ENCODE measurements at regions not wholly inside any gene's neighbourhood (a gene's known extent, or its start where the extent isn't known, plus 50 kb on each side); places are given as distances from the start of the nearest gene placed in this dataset.

DNA sequence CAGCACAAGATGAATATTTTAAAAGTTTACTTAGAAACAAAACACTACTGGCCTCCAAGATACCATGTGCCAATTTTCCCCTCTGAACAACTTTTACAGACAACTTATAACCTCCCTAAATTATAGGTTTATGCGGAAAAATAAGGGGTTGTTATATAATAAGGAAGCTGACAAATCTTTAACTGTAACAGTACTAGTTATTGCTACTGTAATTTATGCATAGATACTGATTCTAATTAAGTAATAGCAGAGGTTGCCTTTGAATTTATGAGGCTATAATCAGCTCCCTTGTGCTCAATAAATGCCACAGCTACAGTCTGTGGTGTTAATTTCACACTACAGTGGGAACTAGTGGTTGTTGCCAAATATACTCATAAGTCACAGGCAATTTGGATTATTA lies 291.3 kb upstream of the PCSK5 start:
- H3K27ac ChIP-seq, result no peak overlapping the region
- DNase-seq (ENCODE audit: low spot score), result no peak
- TF ChIP-seq, protein P1, sequence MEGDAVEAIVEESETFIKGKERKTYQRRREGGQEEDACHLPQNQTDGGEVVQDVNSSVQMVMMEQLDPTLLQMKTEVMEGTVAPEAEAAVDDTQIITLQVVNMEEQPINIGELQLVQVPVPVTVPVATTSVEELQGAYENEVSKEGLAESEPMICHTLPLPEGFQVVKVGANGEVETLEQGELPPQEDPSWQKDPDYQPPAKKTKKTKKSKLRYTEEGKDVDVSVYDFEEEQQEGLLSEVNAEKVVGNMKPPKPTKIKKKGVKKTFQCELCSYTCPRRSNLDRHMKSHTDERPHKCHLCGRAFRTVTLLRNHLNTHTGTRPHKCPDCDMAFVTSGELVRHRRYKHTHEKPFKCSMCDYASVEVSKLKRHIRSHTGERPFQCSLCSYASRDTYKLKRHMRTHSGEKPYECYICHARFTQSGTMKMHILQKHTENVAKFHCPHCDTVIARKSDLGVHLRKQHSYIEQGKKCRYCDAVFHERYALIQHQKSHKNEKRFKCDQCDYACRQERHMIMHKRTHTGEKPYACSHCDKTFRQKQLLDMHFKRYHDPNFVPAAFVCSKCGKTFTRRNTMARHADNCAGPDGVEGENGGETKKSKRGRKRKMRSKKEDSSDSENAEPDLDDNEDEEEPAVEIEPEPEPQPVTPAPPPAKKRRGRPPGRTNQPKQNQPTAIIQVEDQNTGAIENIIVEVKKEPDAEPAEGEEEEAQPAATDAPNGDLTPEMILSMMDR (IDR thresholded peaks at IDR 0.05), result no peak
- H3K4me3 ChIP-seq, result no peak overlapping the region

DNA sequence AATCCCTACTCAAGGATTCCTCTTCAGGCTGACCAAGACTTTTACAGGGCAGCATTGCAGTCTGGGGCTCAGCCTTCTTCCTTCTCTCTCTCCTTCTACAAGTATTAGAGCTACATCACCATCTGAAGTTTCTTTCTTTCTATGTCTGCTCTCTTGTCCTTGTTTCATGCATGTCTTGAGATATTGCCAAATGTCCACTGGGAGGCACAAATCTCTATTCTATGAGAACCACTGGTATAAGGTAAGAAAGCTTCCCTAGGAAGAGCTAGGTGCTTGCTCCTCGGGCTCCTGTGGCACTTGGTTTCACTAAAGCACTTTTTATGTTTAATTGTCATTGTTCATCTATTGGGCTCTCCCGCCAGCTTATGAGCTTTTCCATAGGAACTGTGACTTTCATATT lies 289.2 kb upstream of the PCSK5 start:
- TF ChIP-seq, protein P1 (IDR thresholded peaks at IDR 0.05), result no peak
- no peak overlapping the region for H3K4me3 ChIP-seq
- DNase-seq (ENCODE audit: low spot score), result no peak
- no peak overlapping the region for H3K27ac ChIP-seq

DNA sequence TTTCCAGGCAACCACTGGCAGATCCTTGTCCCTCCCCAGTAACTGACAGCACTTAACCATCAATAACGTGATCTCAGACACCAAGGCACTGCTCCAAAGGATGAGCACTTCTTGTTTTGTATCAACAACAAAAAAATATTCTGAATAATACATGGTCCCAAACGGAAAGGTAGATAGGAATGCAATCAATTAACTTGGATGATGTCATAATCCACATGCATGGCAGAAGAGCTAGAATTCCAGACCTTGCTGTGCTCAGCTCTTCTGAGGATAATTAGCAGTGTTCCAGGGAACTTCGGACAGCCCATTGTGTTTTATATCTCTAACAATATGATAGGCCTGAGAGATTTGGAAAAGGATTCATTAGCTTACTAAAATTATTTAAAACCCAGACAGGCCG lies 288.4 kb upstream of the PCSK5 start:
- DNase-seq (ENCODE audit: low spot score), result no peak
- TF ChIP-seq, protein P1 (IDR thresholded peaks at IDR 0.05), result no peak
- Histone ChIP-seq H3K27ac (no peak overlapping the region), H3K4me3 (no peak overlapping the region)

DNA sequence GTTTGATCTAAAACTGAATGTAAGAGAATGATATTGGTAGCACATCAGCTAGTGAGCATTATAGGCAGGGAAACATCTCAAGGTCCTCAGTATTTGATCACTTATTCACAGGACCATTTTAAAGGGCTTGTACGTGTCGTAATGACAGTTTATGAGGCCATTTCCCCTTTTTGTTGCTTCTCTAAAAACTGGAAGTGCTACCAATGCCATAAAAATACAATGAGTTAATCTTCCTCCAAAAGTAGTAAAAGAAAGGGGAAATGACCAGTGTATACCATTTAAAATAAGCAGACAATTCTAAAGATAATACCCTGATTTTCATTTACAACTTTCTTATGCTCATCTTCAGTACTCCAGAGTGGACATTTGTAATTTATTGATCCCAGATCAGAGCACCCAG lies 285.8 kb upstream of the PCSK5 start:
- Histone ChIP-seq H3K4me3 (no peak overlapping the region), H3K27ac (no peak overlapping the region)
- TF ChIP-seq, protein P1 (IDR thresholded peaks at IDR 0.05), result no peak
- DNase-seq (ENCODE audit: low spot score), result no peak

DNA sequence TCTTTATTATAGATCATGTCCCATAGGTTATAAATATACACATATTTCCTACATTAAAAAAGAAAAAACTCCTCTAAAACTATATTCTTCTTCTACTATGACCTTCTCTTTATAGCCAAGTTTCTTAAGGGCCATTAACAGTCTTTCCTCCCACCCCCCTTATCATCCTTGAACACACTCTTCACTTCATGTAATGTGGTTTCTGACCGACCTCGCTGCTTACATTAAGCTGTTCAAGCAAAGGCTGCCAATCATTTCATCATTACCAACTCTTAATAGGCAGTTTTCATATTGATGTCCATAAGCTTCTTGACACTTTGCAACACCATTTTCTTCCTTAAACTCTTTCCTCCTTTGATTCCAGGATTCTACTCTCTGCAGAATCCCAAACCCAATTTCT lies 283.0 kb upstream of the PCSK5 start:
- no peak overlapping the region for H3K27ac ChIP-seq
- TF ChIP-seq, protein P1 (IDR thresholded peaks at IDR 0.05), result no peak

DNA sequence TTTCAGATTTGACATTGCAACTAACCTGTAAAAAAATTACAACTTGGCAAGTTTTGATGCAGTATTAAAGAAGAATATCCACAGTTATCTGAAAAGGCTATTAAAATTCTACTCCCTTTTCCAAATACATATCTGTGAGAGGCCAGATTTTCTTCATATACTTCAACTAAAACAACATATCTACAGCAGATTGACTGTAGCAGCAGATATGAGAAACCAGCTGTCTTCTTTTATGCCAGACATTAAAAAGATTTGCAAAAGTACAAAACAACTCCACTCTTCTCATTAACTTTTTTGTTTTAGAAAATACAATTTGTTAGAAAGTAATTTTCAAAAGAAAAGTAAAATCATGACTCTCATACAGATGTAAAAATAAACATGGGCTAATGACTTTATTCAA lies 281.1 kb upstream of the PCSK5 start:
- Histone ChIP-seq H3K27ac (no peak overlapping the region), H3K4me3 (no peak overlapping the region)
- TF ChIP-seq, protein P1 (IDR thresholded peaks at IDR 0.05), result no peak
- no peak for DNase-seq (ENCODE audit: low spot score)

More for the DNA sequence above, 283.0 kb upstream of the PCSK5 start:
- no peak for DNase-seq (ENCODE audit: low spot score)
- no peak overlapping the region for H3K4me3 ChIP-seq

DNA sequence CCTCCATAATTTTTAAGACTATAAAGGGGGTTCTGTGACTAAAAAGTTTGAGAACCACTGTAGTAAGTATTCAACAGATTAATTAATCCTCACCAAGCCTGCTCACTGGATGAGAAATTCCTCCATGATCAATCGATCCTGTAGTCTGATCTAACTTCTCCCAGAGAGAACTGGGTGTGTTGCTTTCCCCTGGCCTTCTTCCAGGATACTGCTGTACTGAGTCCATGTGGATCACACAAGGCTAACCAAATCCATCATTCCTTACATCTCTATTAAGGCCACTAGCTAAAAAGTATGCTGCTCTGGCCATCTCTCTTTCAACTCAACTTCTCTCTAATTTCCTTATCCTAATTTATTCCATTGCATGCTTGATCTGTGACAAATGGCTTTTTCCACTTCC lies 280.2 kb upstream of the PCSK5 start:
- Histone ChIP-seq H3K27ac (no peak overlapping the region), H3K4me3 (no peak overlapping the region)
- TF ChIP-seq, protein P1 (IDR thresholded peaks at IDR 0.05), result no peak
- no peak for DNase-seq (ENCODE audit: low spot score)
